GM23338 (cell line): ENCODE measurements at regions not wholly inside any gene's neighbourhood (a gene's known extent, or its start where the extent isn't known, plus 50 kb on each side); places are given as distances from the start of the nearest gene placed in this dataset.

ENCODE experiments used
- ATAC-seq: fragments of 200-7000 bp; cut with Tn5 transposase; 3 replicates; pipeline ENCODE4 v1.9.1; 2020
- DNase-seq: peaks from one replicate; pipeline ENCODE4 v3.0.0-alpha.2; 2015; ENCODE audit warnings: low spot score
- H2AFZ ChIP-seq: fragments of 200-600 bp; sonication (generic); 2 replicates; pipeline ENCODE4 v1.8.0; 2016; ENCODE audit warnings: antibody characterized with exemption, mild to moderate bottlenecking, moderate library complexity
- H3F3A ChIP-seq: fragments of 200-600 bp; sonication (generic); replicated peaks from 2 replicates; pipeline ENCODE4 v1.8.0; 2017; ENCODE audit warnings: antibody characterized with exemption, mixed run types, low read depth
- H3K27ac ChIP-seq: fragments of 200-600 bp; sonication (generic); 2 replicates; pipeline ENCODE4 v1.6.1; 2016; ENCODE audit warnings: low read depth
- H3K27me3 ChIP-seq: fragments of 200-600 bp; sonication (generic); 2 replicates; pipeline ENCODE4 v1.8.0; 2016; ENCODE audit warnings: mild to moderate bottlenecking, mixed run types, moderate library complexity; ENCODE audit not compliant: insufficient read depth
- H3K36me3 ChIP-seq: fragments of 200-600 bp; sonication (generic); 2 replicates; pipeline ENCODE4 v1.8.0; 2016; ENCODE audit warnings: mild to moderate bottlenecking; ENCODE audit not compliant: insufficient read depth
- H3K4me1 ChIP-seq: fragments of 200-600 bp; sonication (generic); 2 replicates; pipeline ENCODE4 v1.8.0; 2016; ENCODE audit warnings: mild to moderate bottlenecking, moderate library complexity; ENCODE audit not compliant: insufficient read depth
- H3K4me2 ChIP-seq: fragments of 200-600 bp; sonication (generic); 2 replicates; pipeline ENCODE4 v1.7.1; 2017; ENCODE audit warnings: mixed run types
- H3K4me3 ChIP-seq: fragments of 200-600 bp; sonication (generic); 2 replicates; pipeline ENCODE4 v1.6.1; 2016; ENCODE audit warnings: mixed run types
- H3K79me2 ChIP-seq: fragments of 200-600 bp; sonication (generic); replicated peaks from 2 replicates; pipeline ENCODE4 v1.8.0; 2017; ENCODE audit warnings: mild to moderate bottlenecking; ENCODE audit not compliant: insufficient read depth
- H3K9me2 ChIP-seq: fragments of 200-600 bp; sonication (generic); 2 replicates; pipeline ENCODE4 v1.8.0; 2017; ENCODE audit not compliant: insufficient read depth
- H4K20me1 ChIP-seq: fragments of 200-600 bp; sonication (generic); replicated peaks from 2 replicates; pipeline ENCODE4 v1.8.0; 2017; ENCODE audit warnings: mild to moderate bottlenecking; ENCODE audit not compliant: insufficient read depth
- H3K27ac Mint-ChIP-seq: 2 replicates; pipeline ENCODE4 v1.8.0; 2020; ENCODE audit warnings: inconsistent platforms, mild to moderate bottlenecking, moderate library complexity, mixed read lengths
- H3K27me3 Mint-ChIP-seq: 3 replicates; pipeline ENCODE4 v1.8.0; 2022; ENCODE audit warnings: low read depth, mild to moderate bottlenecking, moderate library complexity, mixed read lengths, inconsistent platforms; ENCODE audit not compliant: insufficient read depth, poor library complexity
- H3K36me3 Mint-ChIP-seq: 3 replicates; pipeline ENCODE4 v1.8.0; 2021; ENCODE audit warnings: low read depth, mild to moderate bottlenecking, inconsistent platforms, moderate library complexity, mixed read lengths
- H3K4me1 Mint-ChIP-seq: 3 replicates; pipeline ENCODE4 v1.8.0; 2020; ENCODE audit warnings: mild to moderate bottlenecking, inconsistent platforms, mixed read lengths
- H3K4me3 Mint-ChIP-seq: 3 replicates; pipeline ENCODE4 v1.8.0; 2021; ENCODE audit warnings: moderate library complexity, mild to moderate bottlenecking, inconsistent platforms, mixed read lengths
- H3K9me3 Mint-ChIP-seq: 3 replicates; pipeline ENCODE4 v1.8.0; 2020; ENCODE audit warnings: moderate library complexity, mild to moderate bottlenecking, inconsistent platforms, mixed read lengths
- CREB1 ChIP-seq: fragments of 250-450 bp; sonication (Bioruptor Pico); IDR thresholded peaks from 2 replicates; pipeline ENCODE4 v1.5.0; 2020; ENCODE audit warnings: low read depth, mild to moderate bottlenecking, moderate library complexity
- CTCF ChIP-seq, 2 experiments: fragments of 200-600 bp in 1 of 2; sonication (generic) in 1 of 2; conservative IDR thresholded peaks; 2 replicates each; pipeline versions ENCODE4 v1.5.1 to v1.6.1; 2016 to 2017; ENCODE audit warnings: antibody characterized with exemption in 2 of 2, low read depth in 2 of 2, mild to moderate bottlenecking in 2 of 2, moderate library complexity in 1 of 2
- ETS1 ChIP-seq: IDR thresholded peaks from 2 replicates; pipeline ENCODE4 v1.6.1; 2016; ENCODE audit warnings: antibody characterized with exemption
- EZH2 ChIP-seq: fragments of 200-600 bp; sonication (generic); IDR thresholded peaks from one replicate; pipeline ENCODE4 v1.8.0; 2017; ENCODE audit warnings: antibody characterized with exemption, mild to moderate bottlenecking, low read depth; ENCODE audit not compliant: unreplicated experiment
- EZH2phosphoT487 ChIP-seq: fragments of 200-600 bp; sonication (generic); IDR thresholded peaks from one replicate; pipeline ENCODE4 v1.8.1; 2018; ENCODE audit warnings: antibody characterized with exemption; ENCODE audit not compliant: unreplicated experiment
- JUNB ChIP-seq: IDR thresholded peaks from one replicate; pipeline ENCODE4 v1.6.1; 2016; ENCODE audit warnings: antibody characterized with exemption; ENCODE audit not compliant: unreplicated experiment
- NANOG ChIP-seq: IDR thresholded peaks from 2 replicates; pipeline ENCODE4 v1.6.1; 2016; ENCODE audit warnings: antibody characterized with exemption, borderline replicate concordance
- POLR2AphosphoS5 ChIP-seq: IDR thresholded peaks from 2 replicates; pipeline ENCODE4 v1.6.1; 2016; ENCODE audit warnings: antibody characterized with exemption, low read depth
- REST ChIP-seq: IDR thresholded peaks from one replicate; pipeline ENCODE4 v1.6.1; 2018; ENCODE audit warnings: antibody characterized with exemption; ENCODE audit not compliant: unreplicated experiment
- STAT1 ChIP-seq: IDR thresholded peaks from one replicate; pipeline ENCODE4 v1.6.1; 2016; ENCODE audit warnings: antibody characterized with exemption; ENCODE audit not compliant: unreplicated experiment
- ZNF114 ChIP-seq: fragments of 250-450 bp; sonication (Bioruptor Pico); IDR thresholded peaks from 2 replicates; pipeline ENCODE4 v1.5.0; 2020; ENCODE audit warnings: mild to moderate bottlenecking, moderate library complexity
- ZNF331 ChIP-seq: fragments of 250-450 bp; sonication (Bioruptor Pico); IDR thresholded peaks from 2 replicates; pipeline ENCODE4 v1.5.0; 2020; ENCODE audit warnings: low read depth, mild to moderate bottlenecking, moderate library complexity
- ZNF462 ChIP-seq: fragments of 250-450 bp; sonication (Bioruptor Pico); IDR thresholded peaks from 2 replicates; pipeline ENCODE4 v1.5.0; 2020; ENCODE audit warnings: mild to moderate bottlenecking, moderate library complexity

GRCh38 chr9:81071108-81071507 is 618.2 kb downstream of the TLE1 start:
- no peaks in the 10 kb centered on the region for H4K20me1 ChIP-seq
- no peak for ATAC-seq
- no peak for DNase-seq
- Mint-ChIP-seq H3K4me1 (no peaks in the 10 kb centered on the region), H3K36me3 (peaks cover 1% of the 10 kb centered on the region; the same call in 1 of the 3 replicates), H3K9me3 (peaks cover 1% of the 10 kb centered on the region; the same call in 1 of the 3 replicates), H3K4me3 (no peak overlapping the region), H3K27me3 (peaks cover 2% of the 10 kb centered on the region), H3K27ac (no peak overlapping the region)
- H3K4me2 ChIP-seq: no peak overlapping the region
- H3F3A ChIP-seq: no peaks in the 10 kb centered on the region
- H3K4me1 ChIP-seq: no peaks in the 10 kb centered on the region
- no peak overlapping the region for H2AFZ ChIP-seq
- no peaks in the 10 kb centered on the region for H3K79me2 ChIP-seq
- TF ChIP-seq ETS1: no peak
- TF ChIP-seq ZNF462 (CRISPR knock-in tag): no peak
- TF ChIP-seq EZH2: no peak
- no peak for TF ChIP-seq JUNB
- no peak for TF ChIP-seq CTCF (conservative IDR thresholded peaks at IDR 0.05; ENCODE audit: low read depth in 2 of 2)
- TF ChIP-seq CREB1 (CRISPR knock-in tag): no peak
- no peak for TF ChIP-seq NANOG
- TF ChIP-seq POLR2AphosphoS5: no peak
- no peak for TF ChIP-seq EZH2phosphoT487
- TF ChIP-seq STAT1: no peak
- no peak for TF ChIP-seq ZNF331
- no peak for TF ChIP-seq ZNF114
- no peak for TF ChIP-seq REST
- H3K27me3 ChIP-seq: no peaks in the 10 kb centered on the region
- H3K9me2 ChIP-seq: peaks cover 4% of the 10 kb centered on the region
- H3K36me3 ChIP-seq: no peaks in the 10 kb centered on the region
- H3K4me3 ChIP-seq: no peak overlapping the region
- no peak overlapping the region for H3K27ac ChIP-seq
